H1 (cell line): ENCODE measurements at regions not wholly inside any gene's neighbourhood (a gene's known extent, or its start where the extent isn't known, plus 50 kb on each side); places are given as distances from the start of the nearest gene placed in this dataset.

ENCODE experiments used
- CTCF ChIA-PET: fragments of 300-600 bp; sonication (Branson Sonifier 250); formaldehyde crosslinking; loops from one replicate; lab custom pipeline; 2021; ENCODE audit not compliant: partially characterized antibody; lab: Charles Lee
- POLR2A ChIA-PET: fragments of 300-600 bp; sonication (Branson Sonifier 250); formaldehyde crosslinking; loops from one replicate; lab custom pipeline; 2021; ENCODE audit warnings: inconsistent platforms; ENCODE audit not compliant: partially characterized antibody; lab: Charles Lee
- DNase-seq, 2 experiments: peaks; one replicate each; pipeline versions ENCODE4 v3.0.0 to v3.0.0-alpha.2; 2010 to 2022; ENCODE audit warnings: low spot score in 2 of 2, low read depth in 1 of 2, mixed read lengths in 1 of 2
- FAIRE-seq: peaks from 2 replicates; lab custom pipeline; 2011; peaks lifted over from hg19 to GRCh38; lab: Jason Lieb, UNC
- H2AFZ ChIP-seq: 2 replicates; pipeline ENCODE4 v1.8.1; 2012; ENCODE audit warnings: low read length, inconsistent platforms
- H2AK5ac ChIP-seq: 2 replicates; pipeline ENCODE4 v1.6.1; 2013; ENCODE audit warnings: low read depth, low read length
- H2BK120ac ChIP-seq: replicated peaks from 2 replicates; pipeline ENCODE3; 2013; ENCODE audit warnings: low read depth, low read length, inconsistent platforms
- H2BK12ac ChIP-seq: 2 replicates; pipeline ENCODE4 v1.6.1; 2013; ENCODE audit warnings: low read depth, low read length
- H2BK15ac ChIP-seq: 2 replicates; pipeline ENCODE4 v1.6.1; 2013; ENCODE audit warnings: low read length
- H2BK20ac ChIP-seq: 2 replicates; pipeline ENCODE4 v1.6.1; 2013; ENCODE audit warnings: low read length
- H2BK5ac ChIP-seq: 2 replicates; pipeline ENCODE4 v1.6.1; 2013; ENCODE audit warnings: low read depth, low read length
- H3K14ac ChIP-seq: 2 replicates; pipeline ENCODE4 v1.6.1; 2013; ENCODE audit warnings: inconsistent platforms; ENCODE audit not compliant: insufficient read length
- H3K18ac ChIP-seq: 2 replicates; pipeline ENCODE4 v1.6.1; 2013; ENCODE audit warnings: low read length; ENCODE audit errors: extremely low read depth
- H3K23ac ChIP-seq: 2 replicates; pipeline ENCODE4 v1.6.1; 2013; ENCODE audit warnings: inconsistent platforms; ENCODE audit not compliant: insufficient read length
- H3K23me2 ChIP-seq: 2 replicates; pipeline ENCODE4 v1.6.1; 2013; ENCODE audit warnings: low read depth, low read length
- H3K27ac ChIP-seq: 2 replicates; pipeline ENCODE4 v1.6.1; 2011; ENCODE audit warnings: low read depth, low read length, inconsistent platforms
- H3K27me3 ChIP-seq, 4 experiments: replicated peaks in 1 of 4; 1 replicate in 1 of 4; 2 replicates in 3 of 4; pipeline versions ENCODE4 v1.6.1 to v1.8.1; 2011 to 2013; ENCODE audit warnings: low read length in 3 of 4, mild to moderate bottlenecking in 3 of 4, inconsistent platforms in 2 of 4, mixed read lengths in 2 of 4, moderate library complexity in 1 of 4; ENCODE audit not compliant: control insufficient read depth in 3 of 4, insufficient read depth in 3 of 4; ENCODE audit errors: extremely low read depth in 1 of 4
- H3K36me3 ChIP-seq, 4 experiments: 2 replicates each; pipeline versions ENCODE4 v1.6.1 to v1.8.1; 2011 to 2013; ENCODE audit warnings: mild to moderate bottlenecking in 4 of 4, low read length in 3 of 4, moderate library complexity in 2 of 4, control low read depth in 1 of 4, inconsistent platforms in 1 of 4; ENCODE audit not compliant: insufficient read depth in 4 of 4, control insufficient read depth in 2 of 4
- H3K4ac ChIP-seq: replicated peaks from 2 replicates; pipeline ENCODE3; 2013; ENCODE audit warnings: low read length, low read depth, mixed read lengths, inconsistent platforms; ENCODE audit not compliant: insufficient read length
- H3K4me1 ChIP-seq, 4 experiments: replicated peaks in 1 of 4; 1 replicate in 1 of 4; 2 replicates in 3 of 4; pipeline versions ENCODE4 v1.6.1 to v1.8.1; 2011 to 2013; ENCODE audit warnings: low read length in 3 of 4, inconsistent platforms in 2 of 4, mixed read lengths in 1 of 4; ENCODE audit not compliant: insufficient read depth in 4 of 4, control insufficient read depth in 3 of 4
- H3K4me2 ChIP-seq, 2 experiments: 2 replicates each; pipeline versions ENCODE4 v1.6.1 to v1.8.1; 2011 to 2013; ENCODE audit warnings: low read depth in 2 of 2, low read length in 2 of 2, control low read depth in 1 of 2, inconsistent platforms in 1 of 2, mild to moderate bottlenecking in 1 of 2; ENCODE audit not compliant: insufficient read depth in 1 of 2
- H3K4me3 ChIP-seq, 4 experiments: fragments of 200-600, 300-600 bp in 1 of 4; sonication (generic), shearing (Covaris generic), sonication (Bioruptor Twin) in 1 of 4; 2 replicates each; pipeline versions ENCODE4 v1.5.1 to v1.8.1; 2011 to 2016; ENCODE audit warnings: low read length in 4 of 4, low read depth in 3 of 4, control low read depth in 2 of 4, inconsistent platforms in 2 of 4, mild to moderate bottlenecking in 2 of 4, mixed read lengths in 1 of 4, moderate library complexity in 1 of 4; ENCODE audit not compliant: insufficient read depth in 2 of 4; ENCODE audit errors: extremely low read depth in 1 of 4
- H3K56ac ChIP-seq: replicated peaks from 2 replicates; pipeline ENCODE3; 2013; ENCODE audit warnings: low read depth, mild to moderate bottlenecking, mixed read lengths, low read length, inconsistent platforms; ENCODE audit not compliant: insufficient read length
- H3K79me1 ChIP-seq: 2 replicates; pipeline ENCODE4 v1.6.1; 2013; ENCODE audit warnings: low read depth, low read length, control low read depth
- H3K79me2 ChIP-seq, 2 experiments: 2 replicates each; pipeline versions ENCODE4 v1.6.1 to v1.8.1; 2012 to 2013; ENCODE audit warnings: low read length in 2 of 2, mild to moderate bottlenecking in 2 of 2, inconsistent platforms in 1 of 2; ENCODE audit not compliant: insufficient read depth in 2 of 2, control insufficient read depth in 1 of 2
- H3K9ac ChIP-seq, 4 experiments: replicated peaks in 1 of 4; 1 replicate in 1 of 4; 2 replicates in 3 of 4; pipeline versions ENCODE4 v1.6.1 to v1.8.1; 2011 to 2013; ENCODE audit warnings: low read depth in 3 of 4, low read length in 3 of 4, control low read depth in 2 of 4, mild to moderate bottlenecking in 2 of 4, moderate library complexity in 2 of 4, inconsistent platforms in 1 of 4; ENCODE audit errors: extremely low read depth in 1 of 4
- H3K9me3 ChIP-seq, 2 experiments: 2 replicates each; pipeline versions ENCODE4 v1.6.1 to v1.8.1; 2012 to 2013; ENCODE audit warnings: mild to moderate bottlenecking in 2 of 2, moderate library complexity in 2 of 2, control low read depth in 1 of 2, inconsistent platforms in 1 of 2, low read depth in 1 of 2, low read length in 1 of 2, mixed read lengths in 1 of 2; ENCODE audit not compliant: insufficient read depth in 2 of 2
- H4K20me1 ChIP-seq, 2 experiments: replicated peaks in 1 of 2; 2 replicates each; pipeline versions ENCODE3 to v1.8.1; 2011 to 2013; ENCODE audit warnings: inconsistent platforms in 2 of 2, low read length in 2 of 2, mild to moderate bottlenecking in 1 of 2; ENCODE audit not compliant: insufficient read depth in 2 of 2, control insufficient read depth in 1 of 2
- H4K5ac ChIP-seq: 2 replicates; pipeline ENCODE4 v1.6.1; 2013; ENCODE audit warnings: low read length, low read depth, mixed read lengths, inconsistent platforms; ENCODE audit not compliant: insufficient read length
- H4K8ac ChIP-seq: 2 replicates; pipeline ENCODE4 v1.8.0; 2013; ENCODE audit warnings: mild to moderate bottlenecking, moderate library complexity, low read length, inconsistent platforms; ENCODE audit not compliant: insufficient read depth; ENCODE audit errors: extremely low read depth
- H4K91ac ChIP-seq: replicated peaks from 2 replicates; pipeline ENCODE3; 2013; ENCODE audit warnings: low read length, mixed read lengths, inconsistent platforms; ENCODE audit not compliant: insufficient read length
- CBX8 ChIP-seq: fragments of 300-800, 300-1000 bp; sonication (generic); IDR thresholded peaks from 2 replicates; pipeline ENCODE4 v1.7.1; 2016; ENCODE audit warnings: low read depth, low read length, borderline replicate concordance
- CEBPB ChIP-seq: IDR thresholded peaks from 2 replicates; pipeline ENCODE4 v1.6.1; 2012; ENCODE audit warnings: low read depth, low read length
- CHD1 ChIP-seq: IDR thresholded peaks from 2 replicates; pipeline ENCODE4 v1.6.1; 2012; ENCODE audit warnings: low read depth, low read length, improper control_type of control experiment
- CREB1 ChIP-seq: IDR thresholded peaks from 2 replicates; pipeline ENCODE4 v1.6.1; 2012; ENCODE audit warnings: inconsistent platforms
- EGR1 ChIP-seq: IDR thresholded peaks from 2 replicates; pipeline ENCODE4 v1.6.1; 2011; ENCODE audit warnings: low read depth, low read length, borderline replicate concordance
- EP300 ChIP-seq, 2 experiments: IDR thresholded peaks; 1 replicate in 1 of 2; 2 replicates in 1 of 2; pipeline ENCODE4 v1.6.1; 2011 to 2012; ENCODE audit warnings: low read depth in 2 of 2, low read length in 2 of 2, mild to moderate bottlenecking in 2 of 2, borderline replicate concordance in 1 of 2, inconsistent platforms in 1 of 2, moderate library complexity in 1 of 2
- GTF2F1 ChIP-seq: IDR thresholded peaks from 2 replicates; pipeline ENCODE4 v1.6.1; 2012; ENCODE audit warnings: low read depth, low read length, improper control_type of control experiment, borderline replicate concordance
- SP1 ChIP-seq: IDR thresholded peaks from 2 replicates; pipeline ENCODE4 v1.6.1; 2011; ENCODE audit warnings: low read depth, low read length
- SRF ChIP-seq: IDR thresholded peaks from 2 replicates; pipeline ENCODE4 v1.6.1; 2011; ENCODE audit warnings: mild to moderate bottlenecking, low read depth, low read length, moderate library complexity
- TAF1 ChIP-seq: IDR thresholded peaks from 2 replicates; pipeline ENCODE4 v1.6.1; 2011; ENCODE audit warnings: mild to moderate bottlenecking, low read depth, low read length
- USF2 ChIP-seq: IDR thresholded peaks from 2 replicates; pipeline ENCODE4 v1.6.1; 2011; ENCODE audit warnings: low read length, improper control_type of control experiment
- WGBS, 2 experiments: shearing (Covaris generic) in 1 of 2; methylation state at CpG; one replicate each; pipeline versions ENCODE4 v1.1.6 to v1.1.7; 2013 to 2015; ENCODE audit warnings: low lambda C conversion rate in 2 of 2, mixed read lengths in 2 of 2, inconsistent platforms in 1 of 2, low coverage in 1 of 2, missing lambda C conversion rate in 1 of 2; ENCODE audit not compliant: insufficient replicate concordance in 2 of 2, insufficient coverage in 1 of 2, insufficient read length in 1 of 2; ENCODE audit errors: extremely low coverage in 1 of 2, missing lambda C conversion rate in 1 of 2; 5-methylcytosine and 5-hydroxymethylcytosine counted together

DNA sequence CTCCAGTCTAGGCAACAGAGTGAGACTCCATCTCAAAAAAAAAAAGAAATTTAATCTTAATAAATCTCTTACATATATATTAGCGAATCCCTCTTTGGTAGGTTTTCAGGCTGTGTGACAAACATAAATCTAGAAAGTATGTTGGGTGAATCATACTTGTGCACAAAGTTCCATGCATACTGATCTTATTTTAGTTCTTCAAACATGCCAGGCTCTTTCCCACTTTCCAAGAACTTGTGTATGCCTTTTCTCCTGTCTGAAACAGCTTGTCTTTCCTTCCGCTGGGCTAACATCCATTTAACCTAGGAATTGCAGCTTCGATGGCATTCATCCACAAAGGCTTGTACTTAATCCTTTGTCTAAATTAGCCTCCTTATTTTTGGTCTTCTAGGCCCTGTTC lies 156.6 kb upstream of the CASK start:
- no peaks in the 10 kb centered on the region for H3K79me1 ChIP-seq
- no peak for FAIRE-seq
- no peak overlapping the region for H2BK5ac ChIP-seq
- no peaks in the 10 kb centered on the region for H3K9me3 ChIP-seq
- no peak overlapping the region for H2BK12ac ChIP-seq
- no peak overlapping the region for H3K4ac ChIP-seq
- no peak overlapping the region for H2BK120ac ChIP-seq
- H3K56ac ChIP-seq, result no peak overlapping the region
- no peak overlapping the region for H3K18ac ChIP-seq
- H3K4me1 ChIP-seq, result no peaks in the 10 kb centered on the region
- H4K91ac ChIP-seq, result no peak overlapping the region
- POLR2A ChIA-PET, result no interaction called here
- no peak overlapping the region for H4K5ac ChIP-seq
- H3K4me3 ChIP-seq, result no peak overlapping the region
- no peak for DNase-seq
- no peak overlapping the region for H3K23ac ChIP-seq
- H3K4me2 ChIP-seq, result no peak overlapping the region
- H3K9ac ChIP-seq, result no peak overlapping the region
- no peaks in the 10 kb centered on the region for H3K36me3 ChIP-seq
- TF ChIP-seq CEBPB (no peak), EP300 (IDR thresholded peaks at IDR 0.05; ENCODE audit: borderline replicate concordance in 1 of 2, low read depth in 2 of 2, low read length in 2 of 2) (no peak), CREB1 (no peak), USF2 (no peak), TAF1 (no peak), SP1 (no peak), EGR1 (no peak), CHD1 (no peak), CBX8 (no peak), GTF2F1 (no peak), SRF (no peak)
- no peak overlapping the region for H3K14ac ChIP-seq
- no peak overlapping the region for H4K8ac ChIP-seq
- no peak overlapping the region for H2AK5ac ChIP-seq
- H2BK15ac ChIP-seq, result no peak overlapping the region
- H2BK20ac ChIP-seq, result no peak overlapping the region
- H3K79me2 ChIP-seq, result no peaks in the 10 kb centered on the region
- H2AFZ ChIP-seq, result no peak overlapping the region
- no peaks in the 10 kb centered on the region for H3K23me2 ChIP-seq
- 91% methylated on average over 3 of the region's 3 CpGs; no CpG with 5 or more reads in 1 of the 2 experiments for WGBS, 2 experiments
- no peaks in the 10 kb centered on the region for H3K27me3 ChIP-seq
- H4K20me1 ChIP-seq, result no peaks in the 10 kb centered on the region
- CTCF ChIA-PET, result no interaction called here
- H3K27ac ChIP-seq, result no peak overlapping the region
